WTC11 (cell line): ENCODE measurements at regions not wholly inside any gene's neighbourhood (a gene's known extent, or its start where the extent isn't known, plus 50 kb on each side); places are given as distances from the start of the nearest gene placed in this dataset.

Experiments
- ATAC-seq: fragments of 200-7000 bp; cut with Tn5 transposase; 2 replicates; pipeline ENCODE4 v1.10.0; 2021; ENCODE audit warnings: mild to moderate bottlenecking, moderate library complexity
- CTCF ChIA-PET: fragments of 300-600 bp; sonication (Branson Sonifier 250); formaldehyde crosslinking; loops from one replicate; lab custom pipeline; 2021; ENCODE audit warnings: antibody characterized with exemption; lab: Charles Lee
- POLR2A ChIA-PET: fragments of 350-600 bp; sonication (Branson Sonifier 250); formaldehyde crosslinking; loops from one replicate; lab custom pipeline; 2021; ENCODE audit warnings: antibody characterized with exemption; lab: Charles Lee
- DNase-seq: peaks from one replicate; pipeline ENCODE4 v3.0.0; 2021; ENCODE audit warnings: low spot score
- H3K27ac Mint-ChIP-seq: 2 replicates; pipeline ENCODE4 v1.8.0; 2021; ENCODE audit warnings: mixed read lengths
- H3K27me3 Mint-ChIP-seq: 2 replicates; pipeline ENCODE4 v1.8.0; 2021; ENCODE audit warnings: low read depth, mild to moderate bottlenecking, moderate library complexity, mixed read lengths
- H3K36me3 Mint-ChIP-seq: 2 replicates; pipeline ENCODE4 v1.8.0; 2021; ENCODE audit warnings: mixed read lengths
- H3K4me1 Mint-ChIP-seq: 2 replicates; pipeline ENCODE4 v1.8.0; 2022; ENCODE audit warnings: mixed read lengths
- H3K4me3 Mint-ChIP-seq: 2 replicates; pipeline ENCODE4 v1.8.0; 2021; ENCODE audit warnings: mild to moderate bottlenecking, moderate library complexity, mixed read lengths
- H3K9me3 Mint-ChIP-seq: 2 replicates; pipeline ENCODE4 v1.8.0; 2021; ENCODE audit warnings: mixed read lengths
- CREM ChIP-seq: sonication (generic); formaldehyde crosslinking; IDR thresholded peaks from 2 replicates; pipeline ENCODE4 v1.8.1; 2022; ENCODE audit warnings: mild to moderate bottlenecking, missing genetic modification reagents, moderate library complexity
- EMX1 ChIP-seq: fragments of 250-450 bp; sonication (Bioruptor Pico); IDR thresholded peaks from 2 replicates; pipeline ENCODE4 v1.8.0; 2021; ENCODE audit warnings: mild to moderate bottlenecking
- ETV6 ChIP-seq: sonication (generic); formaldehyde crosslinking; IDR thresholded peaks from 2 replicates; pipeline ENCODE4 v1.8.1; 2022; ENCODE audit warnings: mild to moderate bottlenecking, missing genetic modification reagents
- IRF1 ChIP-seq: sonication (generic); formaldehyde crosslinking; IDR thresholded peaks from 2 replicates; pipeline ENCODE4 v1.8.0; 2023; ENCODE audit warnings: missing genetic modification reagents
- IRF2 ChIP-seq: sonication (generic); formaldehyde crosslinking; IDR thresholded peaks from 2 replicates; pipeline ENCODE4 v1.8.0; 2022; ENCODE audit warnings: low read depth, missing genetic modification reagents, borderline replicate concordance
- JAZF1 ChIP-seq: fragments of 250-450 bp; sonication (Bioruptor Pico); IDR thresholded peaks from 2 replicates; pipeline ENCODE4 v1.9.0; 2021; ENCODE audit warnings: moderate library complexity, mild to moderate bottlenecking, inconsistent platforms
- JUN ChIP-seq: sonication (generic); formaldehyde crosslinking; IDR thresholded peaks from 2 replicates; pipeline ENCODE4 v1.8.0; 2023; ENCODE audit warnings: mild to moderate bottlenecking, missing genetic modification reagents
- NFYB ChIP-seq: sonication (generic); formaldehyde crosslinking; conservative IDR thresholded peaks from 2 replicates; pipeline ENCODE4 v1.8.0; 2022; ENCODE audit warnings: low read depth, missing genetic modification reagents
- SOX15 ChIP-seq: fragments of 250-450 bp; sonication (Bioruptor Pico); IDR thresholded peaks from 2 replicates; pipeline ENCODE4 v1.9.0; 2021; ENCODE audit warnings: mild to moderate bottlenecking
- ZNF281 ChIP-seq: sonication (generic); formaldehyde crosslinking; IDR thresholded peaks from 2 replicates; pipeline ENCODE4 v1.8.0; 2023; ENCODE audit warnings: mild to moderate bottlenecking, missing genetic modification reagents
- ZNF512 ChIP-seq: sonication (generic); formaldehyde crosslinking; IDR thresholded peaks from 2 replicates; pipeline ENCODE4 v1.8.1; 2022; ENCODE audit warnings: missing genetic modification reagents, borderline replicate concordance
- ZNF671 ChIP-seq: fragments of 250-450 bp; sonication (Bioruptor Pico); IDR thresholded peaks from 2 replicates; pipeline ENCODE4 v1.8.0; 2021; ENCODE audit warnings: mild to moderate bottlenecking
- ZSCAN18 ChIP-seq: fragments of 250-450 bp; sonication (Bioruptor Pico); IDR thresholded peaks from 2 replicates; pipeline ENCODE4 v2.1.2; 2022; ENCODE audit warnings: mild to moderate bottlenecking, moderate library complexity
- TF ChIP-seq, protein P1 (sequence below): sonication (generic); formaldehyde crosslinking; conservative IDR thresholded peaks from 2 replicates; pipeline ENCODE4 v1.8.1; 2023; ENCODE audit warnings: mild to moderate bottlenecking, low read depth, missing genetic modification reagents, moderate library complexity
- TF ChIP-seq, protein P2 (sequence below): sonication (generic); formaldehyde crosslinking; IDR thresholded peaks from 2 replicates; pipeline ENCODE4 v1.8.1; 2022; ENCODE audit warnings: mild to moderate bottlenecking, missing genetic modification reagents, moderate library complexity, borderline replicate concordance
- TF ChIP-seq, protein P3 (sequence below): fragments of 250-450 bp; sonication (Bioruptor Pico); IDR thresholded peaks from 2 replicates; pipeline ENCODE4 v1.9.0; 2021; ENCODE audit warnings: mild to moderate bottlenecking
- TF ChIP-seq, protein P4 (sequence below): sonication (generic); formaldehyde crosslinking; IDR thresholded peaks from 2 replicates; pipeline ENCODE4 v1.8.1; 2023; ENCODE audit warnings: mild to moderate bottlenecking, missing genetic modification reagents
- TF ChIP-seq, protein P5 (sequence below): sonication (generic); formaldehyde crosslinking; IDR thresholded peaks from 2 replicates; pipeline ENCODE4 v1.8.1; 2023; ENCODE audit warnings: mild to moderate bottlenecking, moderate library complexity, missing genetic modification reagents
- TF ChIP-seq, protein P6 (sequence below): sonication (generic); formaldehyde crosslinking; IDR thresholded peaks from 2 replicates; pipeline ENCODE4 v1.8.0; 2022; ENCODE audit warnings: mild to moderate bottlenecking, missing genetic modification reagents

DNA sequence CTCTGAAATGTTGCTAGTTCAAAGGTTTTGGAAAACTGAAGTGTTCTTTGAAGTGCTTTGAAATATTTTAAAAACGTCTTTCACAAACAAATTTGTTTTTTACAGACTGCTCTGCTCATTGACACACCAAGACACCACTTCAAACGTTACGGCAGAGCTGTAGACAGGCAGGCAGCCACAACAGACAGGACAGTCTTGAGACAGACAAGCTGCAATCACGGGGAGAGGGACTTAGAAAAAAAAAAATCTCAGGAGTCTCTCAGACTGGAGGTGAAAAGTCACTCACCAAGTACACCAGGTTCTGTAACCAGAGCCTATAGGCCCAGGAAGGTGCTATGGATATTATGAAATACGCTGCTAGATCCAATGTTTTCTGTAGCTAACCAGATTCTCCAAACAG lies 135.4 kb downstream of the ISL1 start:
- DNase-seq (no peak), ATAC-seq (no peak)
- Mint-ChIP-seq H3K9me3 (no peaks in the 10 kb centered on the region), H3K36me3 (no peaks in the 10 kb centered on the region), H3K27me3 (no peaks in the 10 kb centered on the region), H3K4me3 (no peak overlapping the region), H3K27ac (no peak overlapping the region; the same call in 1 of the 2 replicates), H3K4me1 (peaks cover 8% of the 10 kb centered on the region)
- TF ChIP-seq JAZF1 (CRISPR knock-in tag) (no peak), IRF1 (CRISPR knock-in tag) (no peak), ZNF281 (no peak), JUN (CRISPR knock-in tag) (no peak), ETV6 (CRISPR knock-in tag) (no peak), SOX15 (CRISPR knock-in tag) (no peak), ZNF671 (CRISPR knock-in tag) (no peak), IRF2 (CRISPR knock-in tag) (no peak), CREM (CRISPR knock-in tag) (no peak), ZNF512 (CRISPR knock-in tag) (no peak), NFYB (CRISPR knock-in tag) (no peak), ZSCAN18 (no peak), EMX1 (CRISPR knock-in tag) (no peak)
- TF ChIP-seq, protein P1, sequence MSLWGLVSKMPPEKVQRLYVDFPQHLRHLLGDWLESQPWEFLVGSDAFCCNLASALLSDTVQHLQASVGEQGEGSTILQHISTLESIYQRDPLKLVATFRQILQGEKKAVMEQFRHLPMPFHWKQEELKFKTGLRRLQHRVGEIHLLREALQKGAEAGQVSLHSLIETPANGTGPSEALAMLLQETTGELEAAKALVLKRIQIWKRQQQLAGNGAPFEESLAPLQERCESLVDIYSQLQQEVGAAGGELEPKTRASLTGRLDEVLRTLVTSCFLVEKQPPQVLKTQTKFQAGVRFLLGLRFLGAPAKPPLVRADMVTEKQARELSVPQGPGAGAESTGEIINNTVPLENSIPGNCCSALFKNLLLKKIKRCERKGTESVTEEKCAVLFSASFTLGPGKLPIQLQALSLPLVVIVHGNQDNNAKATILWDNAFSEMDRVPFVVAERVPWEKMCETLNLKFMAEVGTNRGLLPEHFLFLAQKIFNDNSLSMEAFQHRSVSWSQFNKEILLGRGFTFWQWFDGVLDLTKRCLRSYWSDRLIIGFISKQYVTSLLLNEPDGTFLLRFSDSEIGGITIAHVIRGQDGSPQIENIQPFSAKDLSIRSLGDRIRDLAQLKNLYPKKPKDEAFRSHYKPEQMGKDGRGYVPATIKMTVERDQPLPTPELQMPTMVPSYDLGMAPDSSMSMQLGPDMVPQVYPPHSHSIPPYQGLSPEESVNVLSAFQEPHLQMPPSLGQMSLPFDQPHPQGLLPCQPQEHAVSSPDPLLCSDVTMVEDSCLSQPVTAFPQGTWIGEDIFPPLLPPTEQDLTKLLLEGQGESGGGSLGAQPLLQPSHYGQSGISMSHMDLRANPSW (CRISPR knock-in tag), result no peak
- TF ChIP-seq, protein P2, sequence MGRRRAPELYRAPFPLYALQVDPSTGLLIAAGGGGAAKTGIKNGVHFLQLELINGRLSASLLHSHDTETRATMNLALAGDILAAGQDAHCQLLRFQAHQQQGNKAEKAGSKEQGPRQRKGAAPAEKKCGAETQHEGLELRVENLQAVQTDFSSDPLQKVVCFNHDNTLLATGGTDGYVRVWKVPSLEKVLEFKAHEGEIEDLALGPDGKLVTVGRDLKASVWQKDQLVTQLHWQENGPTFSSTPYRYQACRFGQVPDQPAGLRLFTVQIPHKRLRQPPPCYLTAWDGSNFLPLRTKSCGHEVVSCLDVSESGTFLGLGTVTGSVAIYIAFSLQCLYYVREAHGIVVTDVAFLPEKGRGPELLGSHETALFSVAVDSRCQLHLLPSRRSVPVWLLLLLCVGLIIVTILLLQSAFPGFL, result no peak
- TF ChIP-seq, protein P3, sequence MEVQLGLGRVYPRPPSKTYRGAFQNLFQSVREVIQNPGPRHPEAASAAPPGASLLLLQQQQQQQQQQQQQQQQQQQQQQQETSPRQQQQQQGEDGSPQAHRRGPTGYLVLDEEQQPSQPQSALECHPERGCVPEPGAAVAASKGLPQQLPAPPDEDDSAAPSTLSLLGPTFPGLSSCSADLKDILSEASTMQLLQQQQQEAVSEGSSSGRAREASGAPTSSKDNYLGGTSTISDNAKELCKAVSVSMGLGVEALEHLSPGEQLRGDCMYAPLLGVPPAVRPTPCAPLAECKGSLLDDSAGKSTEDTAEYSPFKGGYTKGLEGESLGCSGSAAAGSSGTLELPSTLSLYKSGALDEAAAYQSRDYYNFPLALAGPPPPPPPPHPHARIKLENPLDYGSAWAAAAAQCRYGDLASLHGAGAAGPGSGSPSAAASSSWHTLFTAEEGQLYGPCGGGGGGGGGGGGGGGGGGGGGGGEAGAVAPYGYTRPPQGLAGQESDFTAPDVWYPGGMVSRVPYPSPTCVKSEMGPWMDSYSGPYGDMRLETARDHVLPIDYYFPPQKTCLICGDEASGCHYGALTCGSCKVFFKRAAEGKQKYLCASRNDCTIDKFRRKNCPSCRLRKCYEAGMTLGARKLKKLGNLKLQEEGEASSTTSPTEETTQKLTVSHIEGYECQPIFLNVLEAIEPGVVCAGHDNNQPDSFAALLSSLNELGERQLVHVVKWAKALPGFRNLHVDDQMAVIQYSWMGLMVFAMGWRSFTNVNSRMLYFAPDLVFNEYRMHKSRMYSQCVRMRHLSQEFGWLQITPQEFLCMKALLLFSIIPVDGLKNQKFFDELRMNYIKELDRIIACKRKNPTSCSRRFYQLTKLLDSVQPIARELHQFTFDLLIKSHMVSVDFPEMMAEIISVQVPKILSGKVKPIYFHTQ, result no peak
- TF ChIP-seq, protein P4, sequence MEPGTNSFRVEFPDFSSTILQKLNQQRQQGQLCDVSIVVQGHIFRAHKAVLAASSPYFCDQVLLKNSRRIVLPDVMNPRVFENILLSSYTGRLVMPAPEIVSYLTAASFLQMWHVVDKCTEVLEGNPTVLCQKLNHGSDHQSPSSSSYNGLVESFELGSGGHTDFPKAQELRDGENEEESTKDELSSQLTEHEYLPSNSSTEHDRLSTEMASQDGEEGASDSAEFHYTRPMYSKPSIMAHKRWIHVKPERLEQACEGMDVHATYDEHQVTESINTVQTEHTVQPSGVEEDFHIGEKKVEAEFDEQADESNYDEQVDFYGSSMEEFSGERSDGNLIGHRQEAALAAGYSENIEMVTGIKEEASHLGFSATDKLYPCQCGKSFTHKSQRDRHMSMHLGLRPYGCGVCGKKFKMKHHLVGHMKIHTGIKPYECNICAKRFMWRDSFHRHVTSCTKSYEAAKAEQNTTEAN (CRISPR knock-in tag), result no peak
- TF ChIP-seq, protein P5, sequence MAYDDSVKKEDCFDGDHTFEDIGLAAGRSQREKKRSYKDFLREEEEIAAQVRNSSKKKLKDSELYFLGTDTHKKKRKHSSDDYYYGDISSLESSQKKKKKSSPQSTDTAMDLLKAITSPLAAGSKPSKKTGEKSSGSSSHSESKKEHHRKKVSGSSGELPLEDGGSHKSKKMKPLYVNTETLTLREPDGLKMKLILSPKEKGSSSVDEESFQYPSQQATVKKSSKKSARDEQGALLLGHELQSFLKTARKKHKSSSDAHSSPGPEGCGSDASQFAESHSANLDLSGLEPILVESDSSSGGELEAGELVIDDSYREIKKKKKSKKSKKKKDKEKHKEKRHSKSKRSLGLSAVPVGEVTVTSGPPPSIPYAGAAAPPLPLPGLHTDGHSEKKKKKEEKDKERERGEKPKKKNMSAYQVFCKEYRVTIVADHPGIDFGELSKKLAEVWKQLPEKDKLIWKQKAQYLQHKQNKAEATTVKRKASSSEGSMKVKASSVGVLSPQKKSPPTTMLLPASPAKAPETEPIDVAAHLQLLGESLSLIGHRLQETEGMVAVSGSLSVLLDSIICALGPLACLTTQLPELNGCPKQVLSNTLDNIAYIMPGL (CRISPR knock-in tag), result no peak
- TF ChIP-seq, protein P6, sequence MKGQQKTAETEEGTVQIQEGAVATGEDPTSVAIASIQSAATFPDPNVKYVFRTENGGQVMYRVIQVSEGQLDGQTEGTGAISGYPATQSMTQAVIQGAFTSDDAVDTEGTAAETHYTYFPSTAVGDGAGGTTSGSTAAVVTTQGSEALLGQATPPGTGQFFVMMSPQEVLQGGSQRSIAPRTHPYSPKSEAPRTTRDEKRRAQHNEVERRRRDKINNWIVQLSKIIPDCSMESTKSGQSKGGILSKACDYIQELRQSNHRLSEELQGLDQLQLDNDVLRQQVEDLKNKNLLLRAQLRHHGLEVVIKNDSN, result no peak
- ChIA-PET POLR2A (no interaction called here), CTCF (no interaction called here)
